ENCODE measurements at regions not wholly inside any gene's neighbourhood (a gene's known extent, or its start where the extent isn't known, plus 50 kb on each side); places are given as distances from the start of the nearest gene placed in this dataset.

DNA sequence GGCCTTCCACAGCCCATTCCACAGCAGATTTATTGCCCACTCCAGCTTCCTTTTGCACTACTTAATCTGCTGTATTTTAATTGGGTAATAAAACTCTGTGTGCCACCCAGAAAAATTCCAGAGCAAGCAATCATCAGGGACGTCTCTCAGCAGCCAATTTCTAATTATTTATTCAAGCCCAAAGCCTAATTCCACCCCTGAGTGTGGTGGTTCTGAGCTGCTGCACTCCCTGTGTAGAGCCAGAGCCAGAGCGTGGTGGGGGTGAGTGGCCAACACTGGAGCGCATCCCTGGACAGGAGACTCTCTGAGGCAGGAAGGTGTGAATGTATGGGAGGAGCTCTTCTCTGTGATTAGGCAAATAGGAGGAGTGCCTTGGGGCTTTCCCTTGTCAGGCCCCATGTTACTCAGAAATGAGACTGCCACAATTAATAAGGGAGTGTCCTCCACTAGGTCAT is 66.1 kb downstream of the CD24 start:
- DNase-seq (ENCODE audit: low read depth): no peak
- TF ChIP-seq, protein P1, sequence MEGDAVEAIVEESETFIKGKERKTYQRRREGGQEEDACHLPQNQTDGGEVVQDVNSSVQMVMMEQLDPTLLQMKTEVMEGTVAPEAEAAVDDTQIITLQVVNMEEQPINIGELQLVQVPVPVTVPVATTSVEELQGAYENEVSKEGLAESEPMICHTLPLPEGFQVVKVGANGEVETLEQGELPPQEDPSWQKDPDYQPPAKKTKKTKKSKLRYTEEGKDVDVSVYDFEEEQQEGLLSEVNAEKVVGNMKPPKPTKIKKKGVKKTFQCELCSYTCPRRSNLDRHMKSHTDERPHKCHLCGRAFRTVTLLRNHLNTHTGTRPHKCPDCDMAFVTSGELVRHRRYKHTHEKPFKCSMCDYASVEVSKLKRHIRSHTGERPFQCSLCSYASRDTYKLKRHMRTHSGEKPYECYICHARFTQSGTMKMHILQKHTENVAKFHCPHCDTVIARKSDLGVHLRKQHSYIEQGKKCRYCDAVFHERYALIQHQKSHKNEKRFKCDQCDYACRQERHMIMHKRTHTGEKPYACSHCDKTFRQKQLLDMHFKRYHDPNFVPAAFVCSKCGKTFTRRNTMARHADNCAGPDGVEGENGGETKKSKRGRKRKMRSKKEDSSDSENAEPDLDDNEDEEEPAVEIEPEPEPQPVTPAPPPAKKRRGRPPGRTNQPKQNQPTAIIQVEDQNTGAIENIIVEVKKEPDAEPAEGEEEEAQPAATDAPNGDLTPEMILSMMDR (conservative IDR thresholded peaks at IDR 0.05; ENCODE audit: low read depth, low read length): no peak

DNA sequence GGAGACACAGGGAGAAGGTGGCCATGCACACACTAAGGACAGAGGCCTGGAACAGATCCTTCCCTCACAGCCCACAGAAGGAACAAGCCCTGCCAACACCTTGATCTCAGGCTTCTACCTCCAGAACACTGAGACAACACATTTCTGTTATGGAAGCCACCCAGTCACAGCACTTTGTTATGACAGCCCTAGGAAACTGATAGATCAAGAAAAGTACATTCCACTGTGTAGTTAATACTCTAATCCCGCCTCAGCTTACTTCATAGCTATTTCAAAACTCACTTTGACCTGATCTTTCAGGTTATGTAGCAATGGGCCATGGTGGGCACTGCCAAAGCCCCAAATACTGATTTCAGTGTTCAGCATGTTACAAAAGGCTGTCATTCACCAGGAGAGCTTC is 66.8 kb downstream of the CD24 start:
- TF ChIP-seq, protein P1 (conservative IDR thresholded peaks at IDR 0.05; ENCODE audit: low read depth, low read length): no peak
- no peak for DNase-seq (ENCODE audit: low read depth)
- H3K4me3 ChIP-seq (ENCODE audit: low read length): no peak overlapping the region

More for the DNA sequence above, 66.1 kb downstream of the CD24 start:
- no peak overlapping the region for H3K4me3 ChIP-seq (ENCODE audit: low read length)

DNA sequence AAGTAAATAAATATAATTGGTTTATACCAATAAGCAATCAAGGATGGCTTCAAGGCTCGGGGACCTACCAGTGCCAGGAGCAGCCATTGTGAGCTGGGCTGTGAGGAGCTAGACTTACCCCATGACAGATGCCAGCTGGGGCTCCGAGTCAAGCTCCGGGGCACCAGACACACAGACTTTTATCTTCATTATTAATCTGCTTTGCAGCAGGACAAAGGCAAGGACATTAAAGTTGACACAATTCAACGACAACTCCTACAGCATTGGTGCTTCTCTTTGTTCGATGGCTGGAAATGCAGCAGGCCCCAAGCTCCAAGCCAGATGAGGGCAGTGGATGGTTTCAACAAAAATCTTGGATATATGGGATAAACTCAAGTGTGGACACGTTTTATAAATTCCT is 68.3 kb downstream of the CD24 start:
- DNase-seq (ENCODE audit: low read depth): no peak
- TF ChIP-seq, protein P1 (conservative IDR thresholded peaks at IDR 0.05; ENCODE audit: low read depth, low read length): no peak
- H3K4me3 ChIP-seq (ENCODE audit: low read length): no peak overlapping the region

DNA sequence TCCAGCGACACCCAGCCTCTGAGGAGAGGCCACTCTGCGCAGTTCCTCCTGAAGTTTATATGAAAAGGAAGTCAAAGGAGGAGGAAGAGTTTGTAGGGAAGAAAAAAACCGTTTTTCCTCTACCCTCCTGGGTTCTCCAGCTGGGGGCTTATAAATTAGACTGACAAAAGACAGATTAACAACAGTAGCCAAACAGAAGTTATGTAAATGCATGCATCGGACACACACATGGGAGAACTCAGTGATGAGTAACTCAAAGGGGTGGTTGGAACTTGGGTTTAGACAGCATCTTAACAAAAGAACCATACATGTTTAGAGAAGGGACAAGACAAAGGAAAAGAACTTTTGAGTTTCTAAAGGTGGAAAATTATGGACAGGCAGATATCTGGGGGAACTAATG is 71.2 kb downstream of the CD24 start:
- TF ChIP-seq, protein P1 (conservative IDR thresholded peaks at IDR 0.05; ENCODE audit: low read depth, low read length): no peak
- no peak for DNase-seq (ENCODE audit: low read depth)
- H3K4me3 ChIP-seq (ENCODE audit: low read length): no peak overlapping the region

DNA sequence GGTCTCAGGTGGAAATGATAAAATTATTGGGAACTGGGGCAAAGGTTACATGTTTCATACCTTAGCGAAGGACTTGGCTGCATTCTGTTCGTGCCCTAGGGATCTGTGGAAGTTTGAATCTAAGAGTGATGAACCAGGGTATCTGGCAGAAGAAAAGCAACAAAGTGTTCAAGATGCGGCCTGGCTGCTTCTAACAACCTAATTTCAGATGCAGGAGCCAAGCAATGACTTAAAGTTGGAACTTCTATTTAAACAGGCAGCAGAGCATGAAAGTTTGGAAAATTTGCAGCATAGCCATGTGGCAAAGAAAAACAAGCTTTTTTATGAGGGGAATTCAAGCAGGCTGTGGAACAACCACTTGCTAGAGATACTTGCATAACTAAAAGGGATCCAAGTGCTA is 73.5 kb downstream of the CD24 start:
- TF ChIP-seq, protein P1 (conservative IDR thresholded peaks at IDR 0.05; ENCODE audit: low read depth, low read length): no peak
- H3K4me3 ChIP-seq (ENCODE audit: low read length): no peak overlapping the region
- no peak for DNase-seq (ENCODE audit: low read depth)

DNA sequence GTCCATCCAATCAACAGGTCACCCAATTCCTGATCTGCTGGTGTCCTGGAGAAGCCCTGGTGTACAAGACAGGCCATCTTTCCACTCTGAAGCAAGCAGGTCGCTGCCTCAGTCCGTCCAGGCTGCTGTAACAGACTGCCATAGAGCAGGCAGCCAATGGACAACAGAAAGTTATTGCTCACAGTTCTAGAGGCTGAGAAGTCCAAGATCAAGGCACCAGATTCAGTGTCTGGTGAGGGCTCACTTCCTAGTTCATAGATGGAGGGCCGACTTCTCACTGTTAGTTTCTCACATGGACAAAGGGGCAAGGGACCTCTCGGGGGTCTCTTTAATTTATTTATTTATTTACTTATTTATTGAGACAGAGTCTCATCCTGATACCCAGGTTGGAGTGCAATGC is 74.8 kb downstream of the CD24 start:
- DNase-seq (ENCODE audit: low read depth): no peak
- no peak overlapping the region for H3K4me3 ChIP-seq (ENCODE audit: low read length)
- TF ChIP-seq, protein P1 (conservative IDR thresholded peaks at IDR 0.05; ENCODE audit: low read depth, low read length): no peak

DNA sequence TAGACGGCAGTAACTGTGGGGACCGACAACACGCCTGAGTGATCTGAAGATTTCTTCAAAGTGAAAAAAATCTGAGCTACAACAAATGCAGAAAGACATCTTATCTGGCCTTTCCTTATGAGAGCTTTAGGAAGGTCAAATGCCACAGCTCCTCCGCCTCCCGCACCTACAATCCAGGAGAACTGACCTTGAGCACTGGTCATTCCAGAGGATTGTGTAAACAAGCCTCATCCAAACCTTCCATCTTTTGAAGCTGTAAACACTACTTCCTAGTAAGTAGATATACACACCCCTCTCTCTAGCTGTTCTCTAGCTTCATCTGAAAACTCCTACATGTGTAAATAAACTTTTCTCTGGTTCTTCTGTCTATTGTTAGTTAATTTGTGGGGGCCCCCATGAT is 76.9 kb downstream of the CD24 start:
- no peak overlapping the region for H3K4me3 ChIP-seq (ENCODE audit: low read length)
- TF ChIP-seq, protein P1 (conservative IDR thresholded peaks at IDR 0.05; ENCODE audit: low read depth, low read length): no peak
- DNase-seq (ENCODE audit: low read depth): no peak
